Suppressor macrophage (primary cell): ENCODE measurements at regions not wholly inside any gene's neighbourhood (a gene's known extent, or its start where the extent isn't known, plus 50 kb on each side); places are given as distances from the start of the nearest gene placed in this dataset.
"Not testable (repeated sequence)": the region's sequence is repeated elsewhere in the genome, so short reads cannot be mapped to it uniquely, and the experiment has no call there.

Experiments
- DNase-seq, 4 experiments: peaks; one replicate each; pipeline ENCODE4 v3.0.0-alpha.2; 2020 to 2022

DNA sequence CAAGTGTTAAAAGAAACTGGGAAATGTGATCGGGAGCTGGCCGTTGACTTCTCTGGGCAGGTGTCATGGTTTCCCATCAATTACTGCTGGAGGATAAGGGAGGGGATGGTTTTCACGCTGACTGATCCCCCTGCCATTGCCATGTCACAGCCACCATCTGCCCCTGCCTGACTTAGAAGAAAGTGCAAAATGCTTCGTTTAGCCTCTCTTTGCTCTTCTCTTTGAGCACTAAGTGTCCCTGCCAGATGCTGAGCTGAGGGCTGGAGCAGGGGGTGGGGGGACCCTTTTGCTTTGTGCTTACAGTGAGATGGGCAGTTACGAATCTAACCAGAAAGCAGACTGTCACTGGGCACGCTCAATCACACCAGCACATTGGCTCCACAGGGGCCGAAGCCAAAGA lies 138.4 kb upstream of the ALDH1B1 start:
- no peak for DNase-seq

- DNase-seq = no peak
These were observed 139.3 kb upstream of the ALDH1B1 start for GRCh38 chr9:38253200-38253599.

- no peak for DNase-seq
These were observed 141.3 kb upstream of the ALDH1B1 start for GRCh38 chr9:38251036-38251860.

- DNase-seq = no peak
These were observed 142.0 kb upstream of the ALDH1B1 start for GRCh38 chr9:38250279-38251035.

GRCh38 chr9:38249587-38250210 lies 142.8 kb upstream of the ALDH1B1 start:
- DNase-seq = no peak

GRCh38 chr9:38249049-38249448 lies 143.5 kb upstream of the ALDH1B1 start:
- no peak for DNase-seq

DNA sequence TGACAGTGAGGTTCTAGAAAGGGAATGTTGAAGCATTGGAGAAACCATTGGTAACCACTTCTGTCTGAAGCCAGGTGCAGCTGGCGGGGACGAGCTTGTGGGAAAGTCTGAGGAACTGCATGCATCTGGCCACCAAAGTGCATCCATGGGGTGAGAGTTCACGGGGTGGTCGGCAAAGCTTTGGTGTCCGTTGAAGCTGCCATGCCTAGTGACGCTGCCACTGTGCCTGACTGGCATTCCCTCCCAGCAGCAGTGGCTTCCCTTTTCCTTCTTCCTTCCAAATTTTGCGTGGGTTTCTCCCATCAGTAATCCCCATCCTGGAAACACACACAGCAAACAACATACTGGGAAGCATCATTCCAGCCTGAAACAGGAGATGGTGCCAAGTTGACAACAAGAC lies 145.7 kb upstream of the ALDH1B1 start:
- DNase-seq = no peak

GRCh38 chr9:38244971-38245370 lies 147.5 kb upstream of the ALDH1B1 start:
- peak in 1 of 4 experiments; percentile 2 for DNase-seq

GRCh38 chr9:38243993-38244392 lies 148.5 kb upstream of the ALDH1B1 start:
- DNase-seq = no peak

GRCh38 chr9:38242151-38242550 lies 150.4 kb upstream of the ALDH1B1 start:
- DNase-seq = not testable (repeated sequence)

DNA sequence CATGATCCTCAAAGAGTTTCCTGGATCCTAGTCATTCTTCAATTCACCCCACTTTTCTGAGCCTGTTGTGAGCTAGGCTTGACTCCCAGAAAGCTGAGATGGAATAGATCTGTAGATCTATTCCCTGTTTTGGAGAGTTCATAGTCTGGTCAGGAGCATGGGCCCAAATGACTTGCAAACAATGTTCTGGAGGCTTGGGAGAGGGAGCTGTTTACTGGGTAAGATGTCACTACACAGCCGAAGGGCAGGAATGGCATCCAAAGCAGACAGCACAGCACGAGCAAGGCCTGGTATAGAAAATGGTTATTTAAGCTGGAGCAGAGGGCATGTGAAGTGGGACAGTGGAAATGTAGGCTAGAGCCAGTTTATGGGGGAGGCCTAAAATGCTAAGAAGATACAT lies 152.5 kb upstream of the ALDH1B1 start:
- no peak for DNase-seq

GRCh38 chr9:38235244-38235643 lies 157.3 kb upstream of the ALDH1B1 start:
- DNase-seq = no peak

DNA sequence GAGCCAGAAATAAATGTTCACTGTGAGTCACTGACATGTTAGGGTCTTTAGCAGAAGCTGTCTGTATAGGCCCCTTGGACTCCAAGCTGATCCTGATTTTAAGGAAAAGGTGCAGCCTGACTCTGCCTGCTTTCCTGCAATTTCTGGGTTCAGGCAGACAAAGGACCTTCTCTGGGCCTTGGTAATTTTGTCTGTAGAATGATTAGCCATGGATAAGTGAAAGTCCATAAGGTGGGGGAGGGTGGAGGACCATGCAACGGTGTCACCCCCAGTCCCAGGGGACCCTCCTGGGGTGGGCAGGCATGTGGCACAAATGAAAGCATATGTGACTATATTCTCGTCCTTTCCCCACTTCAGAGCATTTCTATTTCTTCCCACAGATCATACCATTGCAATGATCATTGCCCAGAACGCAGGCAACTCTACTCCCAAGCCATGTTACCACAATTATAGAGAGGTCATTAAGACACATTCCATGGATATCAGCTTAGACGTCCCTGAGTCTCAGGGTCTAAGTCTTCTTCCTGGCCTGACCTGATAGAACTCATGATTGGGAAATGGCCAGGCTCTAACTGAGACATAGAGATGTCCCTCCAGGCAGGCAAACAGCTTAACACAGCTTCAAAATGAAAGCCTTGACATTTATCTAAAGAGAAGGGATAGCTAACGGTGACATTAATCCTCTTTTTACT lies 157.9 kb upstream of the ALDH1B1 start:
- no peak for DNase-seq

DNA sequence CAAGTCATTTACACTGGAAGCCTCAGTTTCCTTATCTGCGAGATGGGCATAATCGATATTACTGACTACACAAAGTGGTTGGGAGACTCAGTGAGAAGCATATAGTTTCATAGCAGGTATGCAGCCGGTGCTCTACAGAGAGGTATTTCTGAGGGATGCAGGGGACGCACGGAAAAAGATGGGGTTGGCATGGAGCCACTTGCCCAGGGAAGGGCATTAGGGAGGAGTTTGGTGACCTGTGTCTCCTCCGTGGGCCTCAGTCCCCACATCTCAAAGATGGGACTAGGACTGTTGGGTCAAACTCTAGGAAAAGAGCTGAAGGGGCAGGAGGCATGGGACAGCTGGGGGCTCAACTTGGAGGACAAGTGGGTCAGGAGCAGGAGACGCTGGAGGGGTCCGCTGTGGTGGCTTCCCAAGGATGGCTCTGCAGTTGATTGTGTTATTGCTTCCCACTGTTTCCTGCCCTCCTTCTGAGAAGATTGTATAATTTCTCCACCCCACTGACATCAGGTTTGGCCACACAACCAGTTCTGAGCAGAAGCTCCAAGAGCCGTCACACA lies 158.6 kb upstream of the ALDH1B1 start:
- no peak for DNase-seq

GRCh38 chr9:38233343-38233742 lies 159.2 kb upstream of the ALDH1B1 start:
- DNase-seq = no peak

- no peak for DNase-seq
These were observed 159.6 kb upstream of the ALDH1B1 start for GRCh38 chr9:38232895-38233294.

DNA sequence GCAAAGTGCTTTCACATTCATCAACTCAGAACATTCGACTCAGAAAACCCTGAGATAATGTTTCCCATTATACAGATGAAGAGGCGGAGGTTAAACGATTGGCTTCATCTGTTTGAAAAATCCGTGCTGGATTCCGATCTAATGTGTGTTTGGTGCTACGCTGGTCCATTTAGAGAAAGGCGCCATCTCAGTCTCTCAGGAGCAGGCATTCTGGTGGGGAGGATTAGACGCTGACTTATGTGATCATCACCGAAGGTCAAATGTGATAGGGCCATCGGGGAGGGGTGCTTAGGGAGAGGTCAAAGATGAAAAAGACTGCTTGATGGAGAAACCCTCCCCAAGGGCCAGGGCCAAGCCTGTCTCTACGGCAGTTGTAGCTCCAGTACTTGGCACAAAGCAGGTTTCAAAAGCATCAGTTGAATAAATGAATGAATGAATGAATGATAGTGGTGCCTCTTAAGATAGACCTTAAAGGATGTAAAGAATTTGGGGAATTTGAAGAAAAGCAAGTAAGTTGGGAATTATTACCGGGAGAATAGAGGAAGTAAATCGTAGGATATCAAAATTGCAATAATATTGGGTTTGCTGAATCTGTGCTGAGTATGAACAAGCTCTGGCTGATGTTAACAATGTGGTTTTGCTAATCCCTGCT lies 160.6 kb upstream of the SHB start:
- no peak for DNase-seq

DNA sequence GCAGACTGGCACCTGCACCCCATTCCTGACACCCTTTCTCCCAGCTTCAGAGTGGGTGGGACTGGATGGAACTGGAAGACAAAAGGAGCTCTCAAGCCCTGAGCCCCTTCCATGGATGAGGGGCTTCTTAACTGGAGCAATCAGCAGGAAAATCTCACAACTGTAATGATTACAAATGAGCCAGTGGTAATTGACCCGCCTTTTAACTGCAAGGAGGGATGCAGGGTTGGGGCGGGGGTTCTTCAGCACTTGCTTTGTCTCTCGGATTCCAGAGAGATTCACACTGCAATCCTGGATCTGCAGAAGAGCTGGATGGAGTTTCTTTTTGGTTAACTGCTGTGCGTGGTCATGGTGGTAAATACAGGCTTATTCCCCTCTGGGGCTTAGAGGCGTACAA lies 160.1 kb upstream of the SHB start:
- DNase-seq = no peak

DNA sequence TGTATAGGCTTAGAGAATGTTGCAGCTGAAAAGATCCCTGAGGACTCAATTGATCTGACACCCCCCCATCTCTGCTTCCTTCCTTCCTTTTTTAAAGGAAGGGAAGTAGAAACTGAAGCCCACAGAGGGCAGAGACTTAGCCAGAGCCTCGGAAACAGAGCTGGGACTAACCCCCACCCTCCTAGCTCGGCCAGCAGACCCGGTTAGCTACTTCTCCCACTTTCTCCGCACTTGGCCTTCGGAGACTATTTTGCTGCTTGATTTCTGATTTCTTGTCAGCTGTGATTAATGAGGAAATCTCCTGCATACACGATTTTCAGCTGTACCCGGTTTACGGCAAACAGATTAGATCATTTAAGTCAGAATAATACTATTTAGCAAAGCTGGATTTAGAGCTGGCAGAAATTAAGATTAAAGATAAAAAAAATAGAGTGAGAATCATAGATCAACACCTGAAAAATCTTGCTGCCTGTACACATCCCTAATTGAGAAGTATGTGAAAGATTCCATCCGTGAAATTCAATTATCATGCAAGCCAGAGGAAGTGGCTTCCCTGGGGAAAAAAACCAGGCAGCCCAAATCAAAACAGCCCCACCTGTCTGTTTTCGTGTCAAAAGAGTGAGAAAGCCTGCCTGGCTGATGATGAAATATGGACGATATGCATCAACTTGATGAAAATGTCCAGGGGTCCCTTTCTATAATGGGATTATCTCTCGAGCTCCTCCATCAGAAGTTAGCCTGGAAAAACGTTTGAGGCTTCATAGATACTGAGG lies 159.5 kb upstream of the SHB start:
- no peak for DNase-seq

DNA sequence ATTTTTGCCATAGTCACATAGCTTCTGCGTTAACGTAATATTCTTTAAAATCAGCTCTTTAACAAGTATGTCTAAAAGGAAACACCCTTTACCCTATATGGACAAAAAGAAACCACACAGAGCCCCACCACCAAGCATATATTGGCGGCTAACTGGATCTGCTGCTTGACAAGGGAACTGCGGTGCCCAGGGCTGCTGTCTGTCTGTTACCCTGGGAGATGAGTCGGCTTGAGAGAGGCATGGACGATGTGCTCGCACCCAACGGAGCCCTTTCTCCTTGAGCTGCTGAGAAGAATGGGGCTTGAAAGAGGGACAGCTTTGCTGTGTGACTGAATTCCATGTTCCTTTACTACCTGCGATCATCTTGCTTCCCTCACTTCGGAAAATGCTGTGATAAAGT lies 158.6 kb upstream of the SHB start:
- DNase-seq = peak in 3 of 4 experiments; percentile 6 to 32 (median 17)

DNA sequence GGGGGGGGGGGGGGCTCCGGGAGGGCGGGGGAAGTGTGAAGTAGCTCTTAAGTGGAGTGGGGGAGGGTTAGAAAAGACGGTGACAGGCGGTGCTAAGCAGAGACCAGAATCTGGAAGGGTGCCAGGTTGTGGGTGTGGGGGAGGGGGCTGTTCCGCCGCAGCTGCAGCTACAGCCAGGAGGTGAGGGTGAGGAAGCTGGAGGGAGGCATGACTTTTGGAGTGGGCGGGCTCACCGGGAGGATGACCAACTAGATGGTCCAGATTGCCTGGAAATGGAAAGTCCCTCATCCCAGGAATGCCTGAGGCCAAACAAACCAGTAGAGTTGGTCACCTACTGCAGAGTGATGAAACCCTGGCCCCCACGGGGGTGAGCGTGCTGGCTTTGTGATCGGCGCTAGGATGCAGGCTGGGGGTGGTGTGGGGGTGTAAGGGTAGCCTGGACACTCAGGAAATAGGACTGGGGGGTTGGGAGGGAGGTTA lies 158.1 kb upstream of the SHB start:
- peak; percentile 58 to 80 (median 76) for DNase-seq
